BE2C (cell line): ENCODE measurements at regions not wholly inside any gene's neighbourhood (a gene's known extent, or its start where the extent isn't known, plus 50 kb on each side); places are given as distances from the start of the nearest gene placed in this dataset.

Experiments
- DNase-seq: peaks from one replicate; pipeline ENCODE4 v3.0.0-alpha.2; 2020
- H3K27me3 ChIP-seq: fragments of 250-450 bp; sonication (Bioruptor Pico); 2 replicates; pipeline ENCODE4 v1.5.1; 2020; ENCODE audit warnings: mild to moderate bottlenecking
- H3K36me3 ChIP-seq: fragments of 250-450 bp; sonication (Bioruptor Pico); 2 replicates; pipeline ENCODE4 v1.5.1; 2020; ENCODE audit warnings: mild to moderate bottlenecking
- H3K4me1 ChIP-seq: fragments of 250-450 bp; sonication (Bioruptor Pico); 2 replicates; pipeline ENCODE4 v1.5.1; 2020
- H3K4me3 ChIP-seq: 2 replicates; pipeline ENCODE4 v1.5.1; 2011; ENCODE audit warnings: low read depth, low read length
- H3K9me3 ChIP-seq: fragments of 250-450 bp; sonication (Bioruptor Pico); 2 replicates; pipeline ENCODE4 v1.5.1; 2020
- TF ChIP-seq, protein P1 (sequence below): IDR thresholded peaks from 2 replicates; pipeline ENCODE4 v1.5.1; 2012; ENCODE audit warnings: mild to moderate bottlenecking, low read depth, low read length

DNA sequence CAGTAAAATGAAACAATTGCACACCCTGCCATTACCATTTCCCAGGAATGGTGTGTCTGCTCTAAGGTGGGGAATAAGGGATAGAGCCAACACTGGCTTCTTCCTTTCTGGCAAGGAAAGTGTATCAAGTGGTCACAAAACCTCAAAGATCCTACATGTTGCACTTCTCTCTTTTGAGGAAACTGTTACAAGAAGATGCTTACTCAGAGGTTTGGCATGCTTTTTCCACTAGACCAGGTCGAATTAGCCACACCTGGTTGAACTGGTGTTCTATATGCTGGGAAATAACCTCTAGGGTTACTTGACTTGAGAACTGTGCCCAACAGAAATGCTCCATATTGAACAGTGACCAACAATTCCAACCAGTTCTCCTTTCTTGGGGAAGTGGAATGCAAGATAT lies 102.9 kb downstream of the LRRN1 start:
- no peaks in the 10 kb centered on the region for H3K9me3 ChIP-seq
- no peak for DNase-seq
- H3K4me1 ChIP-seq, result no peaks in the 10 kb centered on the region
- no peaks in the 10 kb centered on the region for H3K36me3 ChIP-seq
- H3K4me3 ChIP-seq, result no peak overlapping the region
- no peaks in the 10 kb centered on the region for H3K27me3 ChIP-seq
- TF ChIP-seq, protein P1, sequence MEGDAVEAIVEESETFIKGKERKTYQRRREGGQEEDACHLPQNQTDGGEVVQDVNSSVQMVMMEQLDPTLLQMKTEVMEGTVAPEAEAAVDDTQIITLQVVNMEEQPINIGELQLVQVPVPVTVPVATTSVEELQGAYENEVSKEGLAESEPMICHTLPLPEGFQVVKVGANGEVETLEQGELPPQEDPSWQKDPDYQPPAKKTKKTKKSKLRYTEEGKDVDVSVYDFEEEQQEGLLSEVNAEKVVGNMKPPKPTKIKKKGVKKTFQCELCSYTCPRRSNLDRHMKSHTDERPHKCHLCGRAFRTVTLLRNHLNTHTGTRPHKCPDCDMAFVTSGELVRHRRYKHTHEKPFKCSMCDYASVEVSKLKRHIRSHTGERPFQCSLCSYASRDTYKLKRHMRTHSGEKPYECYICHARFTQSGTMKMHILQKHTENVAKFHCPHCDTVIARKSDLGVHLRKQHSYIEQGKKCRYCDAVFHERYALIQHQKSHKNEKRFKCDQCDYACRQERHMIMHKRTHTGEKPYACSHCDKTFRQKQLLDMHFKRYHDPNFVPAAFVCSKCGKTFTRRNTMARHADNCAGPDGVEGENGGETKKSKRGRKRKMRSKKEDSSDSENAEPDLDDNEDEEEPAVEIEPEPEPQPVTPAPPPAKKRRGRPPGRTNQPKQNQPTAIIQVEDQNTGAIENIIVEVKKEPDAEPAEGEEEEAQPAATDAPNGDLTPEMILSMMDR, result no peak

DNA sequence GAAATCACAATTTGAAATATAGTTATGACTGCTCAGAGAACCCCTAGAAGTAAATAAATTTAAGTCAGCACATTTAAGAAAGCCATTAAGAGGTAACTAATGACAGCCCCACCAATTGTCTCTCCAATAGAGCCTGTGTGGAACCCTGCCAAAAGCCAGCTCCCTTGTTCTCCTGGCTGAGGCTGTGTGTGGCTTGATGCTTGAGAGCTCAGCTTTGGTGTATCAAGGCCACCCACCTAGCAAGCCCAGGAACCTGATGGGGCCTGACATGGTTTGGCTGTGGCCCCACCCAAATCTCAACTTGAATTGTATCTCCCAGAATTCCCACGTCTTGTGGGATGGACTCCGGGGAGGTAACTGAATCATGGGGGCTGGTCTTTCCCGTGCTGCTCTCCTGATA lies 106.9 kb downstream of the LRRN1 start:
- TF ChIP-seq, protein P1, result no peak
- Histone ChIP-seq H3K4me3 (no peak overlapping the region), H3K27me3 (no peaks in the 10 kb centered on the region), H3K9me3 (no peaks in the 10 kb centered on the region), H3K36me3 (no peaks in the 10 kb centered on the region), H3K4me1 (no peaks in the 10 kb centered on the region)
- DNase-seq, result no peak

DNA sequence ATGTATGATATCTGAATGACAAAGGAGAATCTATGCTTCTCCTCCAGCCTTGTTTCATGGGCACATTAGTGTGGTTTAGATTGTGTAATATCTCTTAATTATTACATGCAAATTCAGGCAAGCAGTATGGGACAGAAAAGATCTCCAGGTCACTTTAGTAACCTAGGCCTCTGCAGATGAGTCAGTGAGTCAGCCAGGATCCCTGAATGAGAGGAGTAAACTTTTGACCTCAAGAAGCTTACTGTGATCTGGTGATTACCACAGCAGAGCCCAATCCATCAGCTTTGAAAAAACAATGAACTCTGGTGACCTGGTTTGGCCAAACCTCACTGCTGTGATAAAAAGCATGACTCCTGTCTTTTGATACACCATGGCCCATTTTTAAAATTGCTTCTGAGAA lies 107.8 kb downstream of the LRRN1 start:
- Histone ChIP-seq H3K4me1 (no peaks in the 10 kb centered on the region), H3K36me3 (no peaks in the 10 kb centered on the region), H3K9me3 (no peaks in the 10 kb centered on the region), H3K4me3 (no peak overlapping the region), H3K27me3 (no peaks in the 10 kb centered on the region)
- no peak for DNase-seq
- TF ChIP-seq, protein P1, result no peak

DNA sequence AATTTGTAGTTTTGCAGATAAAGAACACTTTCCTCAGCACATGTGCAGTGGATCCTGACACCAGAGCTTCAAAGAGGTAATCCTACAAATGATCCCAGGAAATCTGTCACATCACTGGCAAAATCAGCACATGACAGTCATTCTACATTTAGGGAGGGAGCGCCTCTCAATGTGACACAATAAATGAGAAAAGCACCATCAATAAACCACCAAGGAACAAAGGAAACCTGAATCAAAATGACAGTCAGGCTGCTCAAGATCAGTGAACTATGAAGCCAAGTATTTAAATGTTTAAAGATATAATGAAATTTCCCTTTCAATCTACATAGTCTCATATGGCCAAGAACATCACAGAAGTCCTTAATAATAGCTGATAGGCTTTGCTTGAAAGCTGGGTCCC lies 119.5 kb downstream of the LRRN1 start:
- Histone ChIP-seq H3K36me3 (no peaks in the 10 kb centered on the region), H3K4me3 (no peak overlapping the region), H3K4me1 (no peaks in the 10 kb centered on the region), H3K9me3 (no peaks in the 10 kb centered on the region), H3K27me3 (no peaks in the 10 kb centered on the region)
- TF ChIP-seq, protein P1, result no peak
- no peak for DNase-seq

DNA sequence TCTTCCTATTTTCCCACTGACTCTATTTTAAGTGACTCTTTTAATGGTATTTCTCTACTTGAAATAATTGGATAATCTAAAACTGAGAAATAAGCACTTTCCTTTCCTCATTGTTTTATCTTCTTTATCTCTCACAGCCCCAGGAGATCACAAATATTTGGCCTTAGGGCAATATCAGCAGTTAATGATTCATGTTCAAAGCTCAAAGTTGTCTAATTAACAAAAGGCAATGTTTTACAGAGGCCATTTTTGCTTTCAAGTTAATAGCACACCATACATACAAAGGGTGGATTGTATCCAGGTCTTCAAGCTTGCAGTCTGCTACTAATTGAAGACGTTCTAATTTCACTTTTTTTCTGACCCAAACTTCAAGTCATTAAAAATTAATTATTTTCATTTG lies 120.1 kb downstream of the LRRN1 start:
- H3K27me3 ChIP-seq, result no peaks in the 10 kb centered on the region
- TF ChIP-seq, protein P1, result no peak
- no peaks in the 10 kb centered on the region for H3K9me3 ChIP-seq
- no peaks in the 10 kb centered on the region for H3K4me1 ChIP-seq
- DNase-seq, result no peak
- H3K4me3 ChIP-seq, result no peak overlapping the region
- no peaks in the 10 kb centered on the region for H3K36me3 ChIP-seq

DNA sequence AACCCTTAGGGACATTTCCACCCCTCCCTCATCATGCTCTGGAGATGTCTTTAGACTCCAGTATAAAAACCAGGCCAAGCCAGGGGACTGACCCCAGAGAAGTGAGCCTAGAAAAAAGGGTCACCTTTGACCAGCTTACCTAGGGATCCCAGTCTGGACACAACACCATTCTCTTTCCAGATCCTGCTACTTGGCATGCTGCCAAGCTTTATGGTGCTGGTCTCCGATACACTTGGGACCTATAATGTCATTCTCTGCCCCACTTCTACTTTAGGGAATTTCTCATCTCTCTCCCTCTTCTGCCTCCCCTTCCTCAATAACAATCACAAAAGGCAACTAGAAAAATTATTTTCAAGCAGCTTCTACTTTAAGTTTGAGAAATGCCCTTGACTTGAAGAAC lies 124.4 kb downstream of the LRRN1 start:
- H3K27me3 ChIP-seq, result no peaks in the 10 kb centered on the region
- no peaks in the 10 kb centered on the region for H3K4me1 ChIP-seq
- no peaks in the 10 kb centered on the region for H3K36me3 ChIP-seq
- TF ChIP-seq, protein P1, result no peak
- peak; percentile 21 for DNase-seq
- no peaks in the 10 kb centered on the region for H3K9me3 ChIP-seq
- H3K4me3 ChIP-seq, result no peak overlapping the region
